ENCODE measurements at regions not wholly inside any gene's neighbourhood (a gene's known extent, or its start where the extent isn't known, plus 50 kb on each side); places are given as distances from the start of the nearest gene placed in this dataset.
"Not testable (repeated sequence)": the region's sequence is repeated elsewhere in the genome, so short reads cannot be mapped to it uniquely, and the experiment has no call there.

DNA sequence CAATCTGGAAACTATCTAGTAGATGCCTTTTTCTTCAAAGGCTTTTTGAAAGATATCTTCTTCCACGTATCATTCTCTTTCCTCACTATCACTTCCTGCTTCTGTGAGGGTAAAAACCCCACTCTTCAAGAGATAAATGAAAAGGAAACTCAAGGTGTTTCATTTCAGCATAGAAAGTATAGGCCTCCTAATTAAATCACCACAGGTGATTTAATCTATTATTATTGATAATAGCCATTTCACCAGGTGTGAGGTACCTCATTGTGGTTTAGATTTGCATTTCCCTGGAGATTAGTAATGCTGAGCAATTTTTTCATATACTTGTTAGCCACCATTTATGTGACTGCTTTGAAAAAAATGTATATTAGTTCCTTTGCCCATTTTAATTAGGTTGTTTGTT lies 92.0 kb upstream of the EMCN start:
- no peaks in the 10 kb centered on the region for H3K27me3 ChIP-seq (ENCODE audit: insufficient read depth)
- no peaks in the 10 kb centered on the region for H3K9me2 ChIP-seq
- no peaks in the 10 kb centered on the region for H3K4me1 ChIP-seq (ENCODE audit: control insufficient read depth in 1 of 2, insufficient read depth in 2 of 2, low read depth in 1 of 2, low read length in 1 of 2)
- H2AFZ ChIP-seq (ENCODE audit: low read depth): no peak overlapping the region
- 77% methylated on average over 1 of the region's 1 CpG for WGBS (ENCODE audit: low lambda C conversion rate)
- H3K9ac ChIP-seq: no peak overlapping the region
- no peaks in the 10 kb centered on the region for H3K9me3 ChIP-seq
- POLR2A ChIA-PET: no interaction called here
- H3K79me2 ChIP-seq (ENCODE audit: insufficient read depth): no peaks in the 10 kb centered on the region
- no peak for DNase-seq
- no peaks in the 10 kb centered on the region for H3F3A ChIP-seq (replicated peaks; ENCODE audit: insufficient read depth)
- H4K20me1 ChIP-seq (ENCODE audit: insufficient read depth): no peaks in the 10 kb centered on the region
- no peak overlapping the region for H3K4me3 ChIP-seq (ENCODE audit: low read depth in 2 of 2, low read length in 1 of 2)
- no peak overlapping the region for H3K4me2 ChIP-seq
- H3K27ac ChIP-seq (ENCODE audit: low read depth in 2 of 2, low read length in 1 of 2): no peak overlapping the region
- H3K36me3 ChIP-seq (replicated peaks in 1 of 2; ENCODE audit: control insufficient read depth in 1 of 2, insufficient read depth in 2 of 2, low read length in 1 of 2): no peaks in the 10 kb centered on the region
- TF ChIP-seq FOXJ3 (CRISPR knock-in tag; IDR thresholded peaks at IDR 0.05): no peak
- CTCF ChIA-PET: no interaction called here

DNA sequence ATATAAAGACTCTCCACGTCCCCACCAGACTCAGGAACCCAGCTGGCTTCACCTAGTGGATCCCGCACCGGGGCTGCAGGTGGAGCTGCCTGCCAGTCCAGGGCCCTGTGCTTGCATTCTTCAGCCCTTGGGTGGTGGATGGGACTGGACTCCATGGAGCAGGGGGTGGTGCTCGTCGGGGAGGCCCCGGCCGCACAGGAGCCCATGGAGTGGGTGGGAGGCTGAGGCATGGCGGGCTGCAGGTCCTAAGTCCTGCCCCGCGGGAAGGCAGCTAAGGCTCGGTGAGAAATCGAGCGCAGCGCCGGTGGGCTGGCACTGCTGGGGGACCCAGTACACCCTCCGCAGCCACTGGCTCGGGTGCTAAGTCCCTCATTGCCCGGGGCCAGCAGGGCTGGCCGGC lies 90.8 kb upstream of the EMCN start:
- H2AFZ ChIP-seq (ENCODE audit: low read depth); CTCF ChIA-PET; H3K27me3 ChIP-seq (ENCODE audit: insufficient read depth); H3K9ac ChIP-seq; H3K27ac ChIP-seq (ENCODE audit: low read depth in 2 of 2, low read length in 1 of 2); H3K4me1 ChIP-seq (ENCODE audit: control insufficient read depth in 1 of 2, insufficient read depth in 2 of 2, low read depth in 1 of 2, low read length in 1 of 2); DNase-seq; H3K4me2 ChIP-seq; H3K4me3 ChIP-seq (ENCODE audit: low read depth in 2 of 2, low read length in 1 of 2); H4K20me1 ChIP-seq (ENCODE audit: insufficient read depth); H3K9me2 ChIP-seq; POLR2A ChIA-PET; H3K79me2 ChIP-seq (ENCODE audit: insufficient read depth); H3K9me3 ChIP-seq; H3F3A ChIP-seq (replicated peaks; ENCODE audit: insufficient read depth); H3K36me3 ChIP-seq (replicated peaks in 1 of 2; ENCODE audit: control insufficient read depth in 1 of 2, insufficient read depth in 2 of 2, low read length in 1 of 2): not testable (repeated sequence)
- WGBS (ENCODE audit: low lambda C conversion rate): 86% methylated on average over 4 of the region's 19 CpGs

DNA sequence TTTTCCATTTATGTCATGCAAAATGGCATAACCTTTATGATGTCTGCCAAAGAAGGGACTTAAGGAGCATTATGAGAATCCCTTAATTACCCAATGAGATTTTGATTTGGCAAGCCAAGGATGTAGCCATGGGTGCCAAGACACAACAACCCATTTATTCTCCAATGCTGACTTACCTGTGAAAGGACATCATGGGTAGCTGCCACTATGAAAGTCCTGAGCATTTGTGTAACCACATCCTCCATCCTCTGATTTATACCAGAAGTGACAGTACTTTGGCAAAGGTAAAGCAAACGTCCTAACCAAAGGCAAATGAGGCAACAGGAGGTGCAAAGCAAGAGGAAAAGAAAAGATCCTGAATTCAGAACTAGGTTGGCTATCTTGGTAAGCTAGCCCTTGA lies 87.3 kb upstream of the EMCN start:
- no peak for TF ChIP-seq RXRA (IDR thresholded peaks at IDR 0.05; ENCODE audit: borderline replicate concordance, low read depth)
- no peaks in the 10 kb centered on the region for H3K4me1 ChIP-seq (ENCODE audit: control insufficient read depth in 1 of 2, insufficient read depth in 2 of 2, low read depth in 1 of 2, low read length in 1 of 2)
- no peak overlapping the region for H3K4me2 ChIP-seq
- no peak for DNase-seq
- no peak overlapping the region for H3K4me3 ChIP-seq (ENCODE audit: low read depth in 2 of 2, low read length in 1 of 2)
- H3K79me2 ChIP-seq (ENCODE audit: insufficient read depth): no peaks in the 10 kb centered on the region
- CTCF ChIA-PET: interaction anchor here (0.7 kb wide), 1 partner anchor 37 kb away, joined by 3 read pairs; no protein-coding TSS in a partner anchor
- 15% methylated on average over 1 of the region's 1 CpG for WGBS (ENCODE audit: low lambda C conversion rate)
- H3K36me3 ChIP-seq (replicated peaks in 1 of 2; ENCODE audit: control insufficient read depth in 1 of 2, insufficient read depth in 2 of 2, low read length in 1 of 2): no peaks in the 10 kb centered on the region
- H3K9me3 ChIP-seq: no peaks in the 10 kb centered on the region
- no peak overlapping the region for H3K9ac ChIP-seq
- no peak overlapping the region for H2AFZ ChIP-seq (ENCODE audit: low read depth)
- no peaks in the 10 kb centered on the region for H3K27me3 ChIP-seq (ENCODE audit: insufficient read depth)
- POLR2A ChIA-PET: no interaction called here
- no peaks in the 10 kb centered on the region for H3K9me2 ChIP-seq
- no peaks in the 10 kb centered on the region for H4K20me1 ChIP-seq (ENCODE audit: insufficient read depth)
- no peaks in the 10 kb centered on the region for H3F3A ChIP-seq (replicated peaks; ENCODE audit: insufficient read depth)
- H3K27ac ChIP-seq (ENCODE audit: low read depth in 2 of 2, low read length in 1 of 2): no peak overlapping the region

DNA sequence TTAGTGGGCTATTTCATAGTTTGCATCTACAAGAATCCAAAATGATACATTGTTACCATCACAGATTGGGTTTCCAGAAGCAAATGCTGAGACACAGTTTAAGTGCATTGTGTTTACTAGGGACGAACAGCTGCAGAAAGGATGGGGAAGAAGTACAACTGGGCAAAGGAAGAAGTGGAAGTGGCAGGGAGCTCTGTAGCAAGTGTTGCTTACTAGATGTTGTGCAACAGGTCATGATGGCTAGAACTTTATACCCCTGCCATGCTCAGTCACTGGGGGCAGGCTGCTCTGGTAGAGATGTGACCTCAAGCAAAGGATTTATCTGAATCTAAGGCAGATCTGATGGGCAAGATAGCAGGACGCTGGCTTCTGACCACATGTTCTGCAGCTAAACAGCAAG lies 76.1 kb upstream of the EMCN start:
- CTCF ChIA-PET: no interaction called here

More for the DNA sequence above, 76.1 kb upstream of the EMCN start:
- 42% methylated on average over 2 of the region's 2 CpGs for WGBS (ENCODE audit: low lambda C conversion rate)
- H3K4me1 ChIP-seq (ENCODE audit: control insufficient read depth in 1 of 2, insufficient read depth in 2 of 2, low read depth in 1 of 2, low read length in 1 of 2): peaks cover 2 to 17% of the 10 kb centered on the region in 2 experiments; a peak in 3 of 4 replicates
- no peak overlapping the region for H3K4me3 ChIP-seq (ENCODE audit: low read depth in 2 of 2, low read length in 1 of 2)
- POLR2A ChIA-PET: no interaction called here
- no peak overlapping the region for H2AFZ ChIP-seq (ENCODE audit: low read depth)
- no peak overlapping the region for H3K9ac ChIP-seq
- H3K4me2 ChIP-seq: no peak overlapping the region
- no peaks in the 10 kb centered on the region for H3K9me2 ChIP-seq
- H3K36me3 ChIP-seq (replicated peaks in 1 of 2; ENCODE audit: control insufficient read depth in 1 of 2, insufficient read depth in 2 of 2, low read length in 1 of 2): no peaks in the 10 kb centered on the region
- no peaks in the 10 kb centered on the region for H4K20me1 ChIP-seq (ENCODE audit: insufficient read depth)
- H3K27ac ChIP-seq (ENCODE audit: low read depth in 2 of 2, low read length in 1 of 2): no peak overlapping the region
- DNase-seq: no peak
- no peaks in the 10 kb centered on the region for H3K79me2 ChIP-seq (ENCODE audit: insufficient read depth)
- TF ChIP-seq RAD21 (IDR thresholded peaks at IDR 0.05; ENCODE audit: low read length) (no peak), ELF1 (IDR thresholded peaks at IDR 0.05) (no peak), MXI1 (IDR thresholded peaks at IDR 0.05; ENCODE audit: low read depth, low read length) (no peak)
- H3K27me3 ChIP-seq (ENCODE audit: insufficient read depth): no peaks in the 10 kb centered on the region
- peaks cover 16% of the 10 kb centered on the region for H3F3A ChIP-seq (replicated peaks; ENCODE audit: insufficient read depth)
- no peaks in the 10 kb centered on the region for H3K9me3 ChIP-seq

Measured in SK-N-SH (cell line).